Astrocyte of the cerebellum (primary cell): ENCODE measurements at regions not wholly inside any gene's neighbourhood (a gene's known extent, or its start where the extent isn't known, plus 50 kb on each side); places are given as distances from the start of the nearest gene placed in this dataset.

Source experiments
- DNase-seq: peaks from one replicate; pipeline ENCODE4 v3.0.0-alpha.2; 2011; ENCODE audit warnings: low read depth
- H3K4me3 ChIP-seq: 2 replicates; pipeline ENCODE4 v1.5.1; 2011; ENCODE audit warnings: mild to moderate bottlenecking, low read depth, low read length, moderate library complexity
- CTCF ChIP-seq: IDR thresholded peaks from 2 replicates; pipeline ENCODE4 v1.5.1; 2012; ENCODE audit warnings: low read length, low read depth, moderate library complexity, mild to moderate bottlenecking; ENCODE audit errors: missing control alignments
- in situ Hi-C: cut with HindIII; loops from 2 replicates; pipeline ENCODE4 v1.10.0; 2017; ENCODE audit warnings: low sequenced_read_pairs

- in situ Hi-C loops = no loop called here
- no peak overlapping the region for H3K4me3 ChIP-seq
- TF ChIP-seq CTCF = no peak
- DNase-seq = no peak
Observed at GRCh38 chr21:20343186-20343585, 655.0 kb upstream of the NCAM2 start.

GRCh38 chr21:20351138-20351537, 647.1 kb upstream of the NCAM2 start:
- TF ChIP-seq CTCF = no peak
- in situ Hi-C loops = no loop called here
- no peak for DNase-seq
- no peak overlapping the region for H3K4me3 ChIP-seq

- DNase-seq = no peak
- no peak for TF ChIP-seq CTCF
- in situ Hi-C loops = no loop called here
- H3K4me3 ChIP-seq = no peak overlapping the region
Observed at GRCh38 chr21:20353351-20353750, 644.9 kb upstream of the NCAM2 start.

GRCh38 chr21:20373031-20373430, 625.2 kb upstream of the NCAM2 start:
- no peak for DNase-seq
- TF ChIP-seq CTCF = no peak
- no peak overlapping the region for H3K4me3 ChIP-seq
- in situ Hi-C loops = no loop called here

- TF ChIP-seq CTCF = no peak
- H3K4me3 ChIP-seq = no peak overlapping the region
- DNase-seq = no peak
- in situ Hi-C loops = no loop called here
Observed at GRCh38 chr21:20377250-20377649, 621.0 kb upstream of the NCAM2 start.

- DNase-seq = no peak
- in situ Hi-C loops = no loop called here
- no peak for TF ChIP-seq CTCF
- no peak overlapping the region for H3K4me3 ChIP-seq
Observed at GRCh38 chr21:20388400-20388799, 609.8 kb upstream of the NCAM2 start.

GRCh38 chr21:20396798-20397197, 601.4 kb upstream of the NCAM2 start:
- no peak for DNase-seq
- in situ Hi-C loops = no loop called here

More at GRCh38 chr21:20396798-20397197, 601.4 kb upstream of the NCAM2 start:
- H3K4me3 ChIP-seq = no peak overlapping the region
- TF ChIP-seq CTCF = no peak
